ENCODE measurements at regions not wholly inside any gene's neighbourhood (a gene's known extent, or its start where the extent isn't known, plus 50 kb on each side); places are given as distances from the start of the nearest gene placed in this dataset.

DNA sequence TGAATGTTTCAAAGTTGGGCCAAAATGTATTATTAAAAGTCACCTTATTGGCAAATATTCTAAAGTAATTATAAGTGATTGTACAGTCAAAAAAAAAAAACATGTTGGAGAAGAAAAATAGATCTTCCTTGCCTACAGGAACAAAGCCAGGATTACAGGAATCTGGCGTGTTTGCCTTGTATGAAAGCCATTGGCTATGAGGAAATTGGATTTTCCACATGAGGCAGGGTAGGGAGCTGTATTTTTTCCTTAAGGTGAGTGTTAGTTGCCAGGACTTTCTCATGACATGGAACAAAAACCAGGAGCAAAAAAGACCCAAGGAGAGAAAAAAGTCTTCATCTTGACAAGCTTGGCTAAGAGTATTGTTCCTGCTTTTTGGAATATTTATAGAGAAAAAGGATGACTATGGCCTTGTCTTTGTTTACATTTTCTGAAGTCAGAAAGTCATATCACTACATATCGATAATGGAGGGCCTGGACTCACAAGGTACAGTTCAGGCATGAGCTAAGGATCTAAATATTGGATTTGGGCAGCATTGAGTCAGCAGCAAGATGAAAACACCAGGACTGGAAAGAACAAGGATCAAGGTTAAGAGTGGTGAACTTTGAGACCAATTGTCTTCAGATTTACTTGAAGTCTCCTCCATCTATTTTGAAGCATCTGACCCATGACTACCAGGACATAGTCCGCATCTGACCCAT lies 68.4 kb upstream of the FLRT2 start:
- peaks cover 8% of the 10 kb centered on the region for H3K9me3 Mint-ChIP-seq (ENCODE audit: low read depth)
- no peaks in the 10 kb centered on the region for H3K36me3 Mint-ChIP-seq (ENCODE audit: low read depth)
- H3K27me3 Mint-ChIP-seq: no peaks in the 10 kb centered on the region
- CTCF ChIA-PET: no interaction called here
- DNase-seq (no peak), ATAC-seq (no peak)
- H3K4me1 Mint-ChIP-seq: no peaks in the 10 kb centered on the region
- no peak overlapping the region for H3K4me3 Mint-ChIP-seq
- POLR2A ChIA-PET: no interaction called here
- H3K27ac Mint-ChIP-seq: no peak overlapping the region
- intact Hi-C loops (cut with DNase I, micrococcal nuclease): no loop called here

DNA sequence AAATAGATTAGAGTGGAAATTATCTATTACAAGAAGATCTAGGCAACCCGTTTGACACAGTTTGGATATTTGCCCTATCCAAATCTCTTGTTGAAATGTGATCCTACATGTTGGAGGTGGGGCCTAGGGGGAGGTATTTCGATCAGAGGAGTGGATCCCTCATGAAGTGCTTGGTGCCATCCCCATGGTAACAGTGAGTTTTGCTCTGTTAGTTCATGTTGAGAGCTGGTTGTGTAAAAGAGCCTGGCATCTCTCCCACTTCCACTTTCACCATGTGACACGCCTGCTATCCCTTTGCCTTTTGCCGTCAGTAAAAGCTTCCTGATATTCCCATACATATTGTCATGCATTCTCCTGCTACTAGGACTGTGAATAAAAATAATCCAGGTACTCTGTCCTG lies 66.4 kb upstream of the FLRT2 start:
- no peaks in the 10 kb centered on the region for H3K27me3 Mint-ChIP-seq
- ChIA-PET POLR2A (no interaction called here), CTCF (no interaction called here)
- H3K9me3 Mint-ChIP-seq (ENCODE audit: low read depth): peaks cover 8% of the 10 kb centered on the region
- ATAC-seq: no peak
- no peak overlapping the region for H3K4me3 Mint-ChIP-seq
- intact Hi-C loops (cut with DNase I, micrococcal nuclease): no loop called here
- no peak overlapping the region for H3K27ac Mint-ChIP-seq
- no peak for DNase-seq
- H3K36me3 Mint-ChIP-seq (ENCODE audit: low read depth): no peaks in the 10 kb centered on the region
- no peaks in the 10 kb centered on the region for H3K4me1 Mint-ChIP-seq

GRCh38 chr14:85464135-85464895 lies 65.6 kb upstream of the FLRT2 start:
- ATAC-seq (no peak), DNase-seq (no peak)
- CTCF ChIA-PET: no interaction called here
- Mint-ChIP-seq H3K9me3 (ENCODE audit: low read depth) (peaks cover 8% of the 10 kb centered on the region), H3K4me1 (no peaks in the 10 kb centered on the region), H3K27ac (no peak overlapping the region), H3K4me3 (no peak overlapping the region), H3K27me3 (no peaks in the 10 kb centered on the region), H3K36me3 (ENCODE audit: low read depth) (no peaks in the 10 kb centered on the region)
- intact Hi-C loops (cut with DNase I, micrococcal nuclease): no loop called here
- POLR2A ChIA-PET: no interaction called here

DNA sequence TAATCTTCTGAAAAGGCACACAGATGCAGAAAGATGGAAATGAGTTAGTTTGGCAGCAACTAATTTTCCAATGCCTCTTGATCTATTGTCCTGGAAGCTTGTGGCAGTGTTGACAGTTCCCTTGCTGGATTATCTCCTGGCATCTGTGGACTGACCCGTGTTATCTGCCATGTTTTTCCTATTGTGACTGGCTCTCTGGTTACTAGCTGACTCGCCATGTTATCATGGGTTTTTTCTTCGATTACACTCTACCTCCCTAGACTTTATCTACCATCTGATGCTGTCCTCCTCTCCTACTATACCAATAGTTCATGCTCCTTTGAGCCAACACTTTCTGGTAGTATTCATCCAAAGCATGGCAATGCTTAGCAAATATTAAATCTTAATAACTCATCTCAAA lies 63.3 kb upstream of the FLRT2 start:
- intact Hi-C loops (cut with DNase I, micrococcal nuclease): no loop called here
- Mint-ChIP-seq H3K4me1 (no peaks in the 10 kb centered on the region), H3K4me3 (no peak overlapping the region), H3K36me3 (ENCODE audit: low read depth) (no peaks in the 10 kb centered on the region), H3K27me3 (no peaks in the 10 kb centered on the region), H3K9me3 (ENCODE audit: low read depth) (peaks cover 8% of the 10 kb centered on the region), H3K27ac (no peak overlapping the region)
- CTCF ChIA-PET: no interaction called here
- DNase-seq: no peak
- POLR2A ChIA-PET: no interaction called here
- no peak for ATAC-seq

GRCh38 chr14:85468816-85469215 lies 61.1 kb upstream of the FLRT2 start:
- no peaks in the 10 kb centered on the region for H3K36me3 Mint-ChIP-seq (ENCODE audit: low read depth)
- ChIA-PET POLR2A (no interaction called here), CTCF (no interaction called here)
- H3K4me1 Mint-ChIP-seq: no peaks in the 10 kb centered on the region
- H3K9me3 Mint-ChIP-seq (ENCODE audit: low read depth): peaks cover 5% of the 10 kb centered on the region
- ATAC-seq: no peak
- DNase-seq: no peak
- no peak overlapping the region for H3K27ac Mint-ChIP-seq
- intact Hi-C loops (cut with DNase I, micrococcal nuclease): no loop called here
- H3K4me3 Mint-ChIP-seq: no peak overlapping the region
- no peaks in the 10 kb centered on the region for H3K27me3 Mint-ChIP-seq

DNA sequence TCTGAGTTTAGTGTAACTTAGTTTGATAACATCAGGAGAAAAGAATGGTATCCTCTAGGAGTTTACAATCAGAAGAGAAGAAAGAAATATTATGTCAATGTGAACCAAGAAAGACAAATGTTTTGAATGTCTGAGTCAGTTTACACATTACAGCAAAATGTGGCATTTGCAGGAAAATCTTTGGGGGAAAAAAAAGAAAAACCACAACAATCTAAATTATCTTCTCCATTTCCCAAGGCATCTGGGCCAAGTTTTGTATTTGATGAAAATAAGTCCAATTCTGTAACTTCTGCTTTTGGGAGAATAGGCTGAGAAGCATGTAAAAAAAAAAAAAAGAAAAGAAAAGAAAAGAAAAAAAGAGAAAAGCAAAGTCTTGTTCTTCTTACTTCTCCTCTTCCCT lies 58.8 kb upstream of the FLRT2 start:
- no peak overlapping the region for H3K27ac Mint-ChIP-seq
- CTCF ChIA-PET: no interaction called here
- no peak for ATAC-seq
- H3K4me1 Mint-ChIP-seq: no peaks in the 10 kb centered on the region
- DNase-seq: no peak
- no peak overlapping the region for H3K4me3 Mint-ChIP-seq
- no peaks in the 10 kb centered on the region for H3K36me3 Mint-ChIP-seq (ENCODE audit: low read depth)
- POLR2A ChIA-PET: no interaction called here
- no peaks in the 10 kb centered on the region for H3K9me3 Mint-ChIP-seq (ENCODE audit: low read depth)
- intact Hi-C loops (cut with DNase I, micrococcal nuclease): no loop called here
- no peaks in the 10 kb centered on the region for H3K27me3 Mint-ChIP-seq

DNA sequence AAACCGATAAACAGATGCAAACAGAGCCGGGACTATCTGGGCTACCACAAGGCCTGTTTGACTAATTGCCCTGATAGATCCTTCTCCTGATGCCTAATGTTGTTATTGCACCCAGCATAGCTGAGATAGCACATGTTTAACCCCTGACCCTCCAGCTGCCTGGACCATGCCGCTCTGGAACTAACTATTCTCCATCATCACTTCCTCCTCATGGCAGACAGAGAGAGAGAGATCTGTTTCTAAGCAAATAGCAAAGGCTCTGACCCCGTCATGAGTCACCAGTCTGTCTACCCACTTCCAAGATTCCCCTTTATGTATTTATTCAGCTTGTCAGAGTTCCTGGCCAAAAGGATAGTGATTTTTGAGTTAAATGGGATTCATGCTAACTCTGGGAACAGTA lies 58.2 kb upstream of the FLRT2 start:
- intact Hi-C loops (cut with DNase I, micrococcal nuclease): no loop called here
- Mint-ChIP-seq H3K27ac (no peak overlapping the region), H3K4me1 (no peaks in the 10 kb centered on the region), H3K4me3 (no peak overlapping the region), H3K9me3 (ENCODE audit: low read depth) (no peaks in the 10 kb centered on the region), H3K36me3 (ENCODE audit: low read depth) (no peaks in the 10 kb centered on the region), H3K27me3 (no peaks in the 10 kb centered on the region)
- POLR2A ChIA-PET: no interaction called here
- DNase-seq (no peak), ATAC-seq (no peak)
- CTCF ChIA-PET: no interaction called here

DNA sequence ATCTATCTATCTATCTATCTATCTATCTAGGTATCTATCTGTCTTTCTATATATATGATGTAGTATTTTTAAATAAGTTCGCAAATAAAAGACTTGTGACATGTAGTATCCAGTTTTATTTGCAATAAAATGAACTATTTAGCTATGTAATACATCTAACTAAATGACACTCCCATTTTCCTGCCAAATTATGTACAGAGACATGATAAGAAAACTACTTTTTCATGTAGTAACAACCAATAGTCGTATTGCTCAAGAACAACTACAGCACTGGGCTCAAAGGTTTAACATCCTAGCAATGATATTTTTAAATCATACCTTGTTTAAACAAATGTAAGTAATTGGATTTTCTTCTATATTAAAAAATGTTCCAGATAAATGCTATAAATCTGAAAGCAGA lies 55.5 kb upstream of the FLRT2 start:
- no peaks in the 10 kb centered on the region for H3K4me1 Mint-ChIP-seq
- H3K27ac Mint-ChIP-seq: no peak overlapping the region
- POLR2A ChIA-PET: no interaction called here
- CTCF ChIA-PET: no interaction called here
- H3K4me3 Mint-ChIP-seq: no peak overlapping the region
- intact Hi-C loops (cut with DNase I, micrococcal nuclease): no loop called here
- no peak for ATAC-seq
- H3K36me3 Mint-ChIP-seq (ENCODE audit: low read depth): no peaks in the 10 kb centered on the region
- H3K27me3 Mint-ChIP-seq: no peaks in the 10 kb centered on the region
- no peaks in the 10 kb centered on the region for H3K9me3 Mint-ChIP-seq (ENCODE audit: low read depth)
- DNase-seq: no peak

- no peaks in the 10 kb centered on the region for H3K9me3 Mint-ChIP-seq (ENCODE audit: low read depth)
- H3K27me3 Mint-ChIP-seq: no peaks in the 10 kb centered on the region
- no peak for DNase-seq
- intact Hi-C loops (cut with DNase I, micrococcal nuclease): no loop called here
- POLR2A ChIA-PET: no interaction called here
- no peaks in the 10 kb centered on the region for H3K4me1 Mint-ChIP-seq
- H3K4me3 Mint-ChIP-seq: no peak overlapping the region
- no peaks in the 10 kb centered on the region for H3K36me3 Mint-ChIP-seq (ENCODE audit: low read depth)
- no peak overlapping the region for H3K27ac Mint-ChIP-seq
- CTCF ChIA-PET: no interaction called here
- no peak for ATAC-seq
Measured at GRCh38 chr14:85475113-85475512, 54.8 kb upstream of the FLRT2 start.

DNA sequence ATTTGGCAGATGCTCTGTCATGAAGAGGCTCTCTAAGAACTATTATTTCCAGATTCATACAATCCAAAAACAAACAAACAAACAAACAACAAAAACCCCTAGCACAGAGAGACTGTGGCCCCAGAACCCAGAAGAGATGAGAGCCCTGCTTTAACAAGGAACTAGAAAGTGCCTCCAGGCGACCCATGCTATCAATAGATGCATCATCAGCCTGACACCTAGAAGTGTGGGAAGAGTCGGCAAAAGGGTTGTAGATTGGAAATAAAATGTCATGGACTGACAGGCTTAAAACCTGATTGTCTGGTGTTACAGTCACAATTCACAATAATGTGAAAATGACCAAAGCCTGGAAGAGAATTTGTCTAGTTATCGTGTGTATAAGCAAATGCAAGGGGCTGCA lies 50.6 kb upstream of the FLRT2 start:
- Mint-ChIP-seq H3K27ac (no peak overlapping the region), H3K9me3 (ENCODE audit: low read depth) (no peaks in the 10 kb centered on the region), H3K4me1 (no peaks in the 10 kb centered on the region), H3K4me3 (no peak overlapping the region), H3K27me3 (no peaks in the 10 kb centered on the region), H3K36me3 (ENCODE audit: low read depth) (no peaks in the 10 kb centered on the region)
- DNase-seq (no peak), ATAC-seq (no peak)
- intact Hi-C loops (cut with DNase I, micrococcal nuclease): no loop called here
- ChIA-PET POLR2A (no interaction called here), CTCF (no interaction called here)

DNA sequence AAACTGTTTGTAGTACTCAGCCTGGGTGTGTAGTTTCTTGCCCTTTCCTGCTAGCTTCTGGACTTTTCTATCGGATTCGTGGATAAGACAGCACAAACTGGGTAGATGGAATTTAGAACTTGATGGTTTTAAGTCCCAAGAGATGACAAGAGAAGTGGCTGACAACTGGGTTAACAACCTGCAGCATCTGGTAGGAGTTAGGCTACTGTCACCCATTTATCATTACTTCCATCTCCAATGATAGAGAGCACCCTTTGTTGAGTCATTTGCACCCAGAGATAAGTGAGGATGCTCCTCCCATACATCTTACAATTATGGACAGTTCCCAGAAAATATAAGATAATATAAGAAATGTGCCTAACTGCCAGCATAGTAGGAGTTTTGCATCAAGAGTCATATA lies 50.2 kb upstream of the FLRT2 start:
- ChIA-PET POLR2A (no interaction called here), CTCF (no interaction called here)
- Mint-ChIP-seq H3K27ac (no peak overlapping the region), H3K27me3 (no peaks in the 10 kb centered on the region), H3K4me1 (no peaks in the 10 kb centered on the region), H3K4me3 (no peak overlapping the region), H3K36me3 (ENCODE audit: low read depth) (no peaks in the 10 kb centered on the region), H3K9me3 (ENCODE audit: low read depth) (no peaks in the 10 kb centered on the region)
- DNase-seq (no peak), ATAC-seq (no peak)
- intact Hi-C loops (cut with DNase I, micrococcal nuclease): no loop called here
